T-cell (primary cell): ENCODE measurements at regions not wholly inside any gene's neighbourhood (a gene's known extent, or its start where the extent isn't known, plus 50 kb on each side); places are given as distances from the start of the nearest gene placed in this dataset.
"Not testable (repeated sequence)": the region's sequence is repeated elsewhere in the genome, so short reads cannot be mapped to it uniquely, and the experiment has no call there.

Source experiments
- ATAC-seq, 4 experiments: fragments of 200-7000 bp in 3 of 4; fragments of 150-1000 bp in 1 of 4; cut with Tn5 transposase; replicated peaks in 1 of 4; 1 replicate in 3 of 4; 2 replicates in 1 of 4; pipeline ENCODE4 v1.10.0; 2021; ENCODE audit warnings: moderate library complexity in 3 of 4, mild to moderate bottlenecking in 2 of 4, moderate number of reproducible peaks in 1 of 4
- CTCF ChIA-PET, 2 donors: fragments of 300-600 bp; sonication (Branson Sonifier 250); formaldehyde crosslinking; loops; one replicate each; lab custom pipeline; 2022; ENCODE audit warnings: antibody characterized with exemption in 2 of 2; lab: Charles Lee
- POLR2A ChIA-PET, 2 donors: fragments of 300-600 bp; sonication (Branson Sonifier 250); formaldehyde crosslinking; loops; one replicate each; lab custom pipeline; 2022; ENCODE audit warnings: antibody characterized with exemption in 2 of 2; lab: Charles Lee
- DNase-seq, 35 experiments: peaks; one replicate each; pipeline versions ENCODE4 v3.0.0 to v3.0.0-alpha.2; 2013 to 2023
- H3K27ac ChIP-seq: one replicate; pipeline ENCODE4 v1.5.1; 2013; ENCODE audit warnings: low read length
- H3K27me3 ChIP-seq, 2 experiments: replicated peaks in 1 of 2; 1 replicate in 1 of 2; 2 replicates in 1 of 2; pipeline versions ENCODE4 v1.6.1 to v1.7.0; 2013; ENCODE audit warnings: low read length in 1 of 2, mixed read lengths in 1 of 2; ENCODE audit not compliant: control insufficient read depth in 2 of 2, insufficient read depth in 2 of 2; ENCODE audit errors: extremely low read depth in 1 of 2
- H3K36me3 ChIP-seq, 2 donors: 1 replicate in 1 of 2; 2 replicates in 1 of 2; pipeline versions ENCODE4 v1.6.1 to v1.7.0; 2013; ENCODE audit warnings: low read length in 1 of 2; ENCODE audit not compliant: control insufficient read depth in 2 of 2, insufficient read depth in 1 of 2; ENCODE audit errors: extremely low read depth in 1 of 2
- H3K4me1 ChIP-seq, 2 experiments: 1 replicate in 1 of 2; 2 replicates in 1 of 2; pipeline versions ENCODE4 v1.6.1 to v1.7.0; 2013; ENCODE audit warnings: low read length in 2 of 2, mixed read lengths in 1 of 2; ENCODE audit not compliant: insufficient read depth in 2 of 2, control insufficient read depth in 1 of 2; ENCODE audit errors: extremely low read depth in 1 of 2
- H3K4me3 ChIP-seq, 2 donors: 1 replicate in 1 of 2; 2 replicates in 1 of 2; pipeline versions ENCODE4 v1.5.1 to v1.7.0; 2013; ENCODE audit warnings: mild to moderate bottlenecking in 2 of 2, low read length in 1 of 2, moderate library complexity in 1 of 2; ENCODE audit not compliant: control insufficient read depth in 1 of 2; ENCODE audit errors: extremely low read depth in 1 of 2
- H3K9me3 ChIP-seq: 2 replicates; pipeline ENCODE4 v1.7.0; 2013
- H3K27ac Mint-ChIP-seq, 2 donors: one replicate each; pipeline ENCODE4 v1.8.0; 2020 to 2021; ENCODE audit warnings: mild to moderate bottlenecking in 2 of 2, mixed read lengths in 2 of 2
- H3K27me3 Mint-ChIP-seq, 2 donors: one replicate each; pipeline ENCODE4 v1.8.0; 2021 to 2022; ENCODE audit warnings: mixed read lengths in 2 of 2
- H3K36me3 Mint-ChIP-seq: one replicate; pipeline ENCODE4 v1.8.0; 2021; ENCODE audit warnings: mixed read lengths
- H3K4me1 Mint-ChIP-seq, 3 donors: one replicate each; pipeline ENCODE4 v1.8.0; 2020 to 2022; ENCODE audit warnings: mixed read lengths in 3 of 3, mild to moderate bottlenecking in 1 of 3
- H3K4me3 Mint-ChIP-seq, 3 donors: one replicate each; pipeline ENCODE4 v1.8.0; 2020 to 2022; ENCODE audit warnings: mild to moderate bottlenecking in 3 of 3, mixed read lengths in 3 of 3, moderate library complexity in 3 of 3
- H3K9me3 Mint-ChIP-seq, 3 donors: one replicate each; pipeline ENCODE4 v1.8.0; 2020 to 2022; ENCODE audit warnings: mixed read lengths in 3 of 3
- WGBS: methylation state at CpG from one replicate; pipeline ENCODE4 v1.1.5; 2013; ENCODE audit warnings: missing lambda C conversion rate; ENCODE audit not compliant: insufficient coverage; 5-methylcytosine and 5-hydroxymethylcytosine counted together

GRCh38 chrX:28408017-28408723 is 179.1 kb upstream of the IL1RAPL1 start:
- H3K4me1 ChIP-seq: no peaks in the 10 kb centered on the region
- H3K27me3 ChIP-seq: no peaks in the 10 kb centered on the region
- Mint-ChIP-seq H3K36me3 (no peaks in the 10 kb centered on the region), H3K9me3 (peaks cover 6 to 7% (median 6%) of the 10 kb centered on the region in 3 donors), H3K27me3 (no peaks in the 10 kb centered on the region), H3K27ac (no peak overlapping the region), H3K4me1 (no peaks in the 10 kb centered on the region), H3K4me3 (no peak overlapping the region)
- ChIA-PET POLR2A (no interaction called here), CTCF (no interaction called here)
- ATAC-seq (no peak), DNase-seq (no peak)
- H3K27ac ChIP-seq: no peak overlapping the region
- H3K36me3 ChIP-seq: no peaks in the 10 kb centered on the region
- H3K4me3 ChIP-seq: no peak overlapping the region
- peaks cover 2% of the 10 kb centered on the region for H3K9me3 ChIP-seq

- Histone ChIP-seq H3K36me3 (no peaks in the 10 kb centered on the region), H3K4me1 (no peaks in the 10 kb centered on the region), H3K27ac (no peak overlapping the region), H3K9me3 (no peaks in the 10 kb centered on the region), H3K4me3 (no peak overlapping the region), H3K27me3 (no peaks in the 10 kb centered on the region)
- Mint-ChIP-seq H3K27me3 (no peaks in the 10 kb centered on the region), H3K9me3 (peaks cover 0 to 2% (median 0%) of the 10 kb centered on the region in 3 donors), H3K27ac (no peak overlapping the region), H3K4me3 (no peak overlapping the region), H3K4me1 (no peaks in the 10 kb centered on the region), H3K36me3 (no peaks in the 10 kb centered on the region)
- DNase-seq (no peak), ATAC-seq (no peak)
- CTCF ChIA-PET: no interaction called here
- POLR2A ChIA-PET: no interaction called here
- no CpG with 5 or more reads among the region's 2 CpGs for whole genome bisulfite sequencing
Observed at GRCh38 chrX:28398342-28398741, 188.9 kb upstream of the IL1RAPL1 start.

DNA sequence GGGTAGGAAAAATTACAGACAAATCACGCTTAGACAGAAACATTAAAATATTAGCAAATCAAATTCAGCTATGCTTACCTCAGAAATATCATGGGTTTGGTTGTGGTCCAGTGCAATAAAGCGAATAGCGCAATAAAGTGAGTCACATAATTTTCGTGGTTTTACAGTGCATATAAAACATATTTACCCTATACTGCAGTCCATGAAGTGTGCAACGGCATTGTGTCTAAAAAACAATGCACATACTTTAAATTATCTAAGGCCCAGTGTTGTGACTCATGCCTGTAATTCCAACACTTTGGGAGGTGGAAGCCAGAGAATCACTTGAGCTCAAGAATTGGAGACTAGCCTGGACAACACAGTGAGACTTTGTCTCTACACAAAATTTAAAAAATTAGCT is 195.7 kb upstream of the IL1RAPL1 start:
- no peaks in the 10 kb centered on the region for H3K36me3 ChIP-seq
- WGBS: no CpG with 5 or more reads among the region's 5 CpGs
- ChIA-PET POLR2A (no interaction called here), CTCF (no interaction called here)
- no peak overlapping the region for H3K27ac ChIP-seq
- no peaks in the 10 kb centered on the region for H3K27me3 Mint-ChIP-seq
- no peaks in the 10 kb centered on the region for H3K4me1 Mint-ChIP-seq
- no peak overlapping the region for H3K4me3 Mint-ChIP-seq
- no peaks in the 10 kb centered on the region for H3K9me3 ChIP-seq
- H3K4me3 ChIP-seq: no peak overlapping the region
- DNase-seq (no peak), ATAC-seq (no peak)
- H3K9me3 Mint-ChIP-seq: peaks cover 0 to 9% (median 0%) of the 10 kb centered on the region in 3 donors
- no peaks in the 10 kb centered on the region for H3K4me1 ChIP-seq
- H3K27ac Mint-ChIP-seq: no peak overlapping the region
- no peaks in the 10 kb centered on the region for H3K36me3 Mint-ChIP-seq
- no peaks in the 10 kb centered on the region for H3K27me3 ChIP-seq

DNA sequence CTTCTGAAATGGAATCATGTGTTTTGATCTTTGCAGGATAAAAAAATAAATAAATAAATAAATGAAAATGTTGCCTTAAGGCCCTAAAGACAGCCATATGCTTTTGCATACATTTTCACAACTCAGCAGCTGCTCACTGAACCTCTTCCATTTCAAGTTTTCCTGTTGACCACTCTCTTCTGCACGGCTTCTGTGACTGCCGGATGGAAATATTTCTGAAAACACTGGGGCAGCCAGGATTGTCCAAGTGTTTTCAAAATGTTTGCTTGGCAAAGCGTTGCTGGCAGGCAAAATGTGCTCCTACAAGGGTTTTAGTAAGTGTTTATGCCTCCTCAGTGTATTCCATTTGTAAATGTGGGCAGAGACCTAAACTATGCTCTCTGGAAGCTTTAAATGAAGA is 208.1 kb upstream of the IL1RAPL1 start:
- ChIA-PET CTCF (no interaction called here), POLR2A (no interaction called here)
- H3K4me3 Mint-ChIP-seq: no peak overlapping the region
- peaks cover 2 to 6% (median 5%) of the 10 kb centered on the region in 3 donors for H3K9me3 Mint-ChIP-seq
- no peaks in the 10 kb centered on the region for H3K4me1 Mint-ChIP-seq
- Histone ChIP-seq H3K4me1 (no peaks in the 10 kb centered on the region), H3K4me3 (no peak overlapping the region), H3K27ac (no peak overlapping the region), H3K36me3 (no peaks in the 10 kb centered on the region), H3K27me3 (no peaks in the 10 kb centered on the region), H3K9me3 (no peaks in the 10 kb centered on the region)
- no peaks in the 10 kb centered on the region for H3K36me3 Mint-ChIP-seq
- WGBS: no CpG with 5 or more reads among the region's 3 CpGs
- DNase-seq (no peak), ATAC-seq (no peak)
- H3K27ac Mint-ChIP-seq: no peak overlapping the region
- no peaks in the 10 kb centered on the region for H3K27me3 Mint-ChIP-seq

DNA sequence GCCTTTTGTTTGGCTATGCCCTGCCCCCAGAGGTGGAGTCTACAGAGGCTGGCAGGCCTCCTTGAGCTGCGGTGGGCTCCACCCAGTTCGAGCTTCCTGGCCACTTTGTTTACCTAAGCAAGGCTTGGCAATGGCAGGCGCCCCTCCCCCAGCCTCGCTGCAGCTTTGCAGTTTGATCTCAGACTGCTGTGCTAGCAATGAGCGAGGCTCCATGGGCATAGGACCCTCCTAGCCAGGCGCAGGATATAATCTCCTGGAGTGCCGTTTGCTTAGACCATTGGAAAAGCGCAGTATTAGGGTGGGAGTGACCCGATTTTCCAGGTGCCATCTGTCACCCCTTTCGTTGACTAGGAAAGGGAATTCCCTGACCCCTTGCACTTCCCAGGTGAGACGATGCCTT is 219.6 kb upstream of the IL1RAPL1 start:
- H3K36me3 ChIP-seq, ATAC-seq, DNase-seq, H3K4me3 ChIP-seq, H3K4me1 ChIP-seq, H3K27ac ChIP-seq, H3K27me3 Mint-ChIP-seq, H3K36me3 Mint-ChIP-seq, H3K27ac Mint-ChIP-seq, H3K4me1 Mint-ChIP-seq, CTCF ChIA-PET, POLR2A ChIA-PET, H3K4me3 Mint-ChIP-seq, H3K27me3 ChIP-seq, H3K9me3 ChIP-seq: not testable (repeated sequence)
- H3K9me3 Mint-ChIP-seq: peaks cover 4 to 27% (median 13%) of the 10 kb centered on the region in 3 donors
- 80% methylated on average over 3 of the region's 11 CpGs for WGBS

DNA sequence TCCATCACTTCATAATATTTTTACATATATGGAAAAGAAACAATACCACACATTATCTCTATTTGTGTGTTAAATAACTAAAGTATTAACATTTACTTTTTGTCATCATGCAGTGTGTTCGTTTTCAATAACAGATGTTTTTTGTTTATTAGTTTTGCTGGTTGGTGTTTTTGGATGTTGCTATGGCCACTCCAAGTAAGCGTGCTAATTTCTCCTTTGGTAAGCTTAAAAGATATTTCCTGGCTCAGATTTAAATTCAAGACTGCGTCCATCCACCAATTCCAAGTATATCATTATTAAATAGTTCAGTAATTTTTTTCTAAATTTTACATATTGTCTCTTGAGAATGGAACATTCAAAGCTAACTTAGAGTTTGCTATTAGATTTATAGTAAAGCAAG is 235.4 kb upstream of the IL1RAPL1 start:
- Histone ChIP-seq H3K9me3 (no peaks in the 10 kb centered on the region), H3K4me1 (no peaks in the 10 kb centered on the region), H3K27me3 (no peaks in the 10 kb centered on the region), H3K4me3 (no peak overlapping the region), H3K27ac (no peak overlapping the region), H3K36me3 (no peaks in the 10 kb centered on the region)
- Mint-ChIP-seq H3K36me3 (no peaks in the 10 kb centered on the region), H3K9me3 (peaks cover 0 to 6% (median 5%) of the 10 kb centered on the region in 3 donors), H3K4me3 (no peak overlapping the region), H3K27ac (no peak overlapping the region), H3K4me1 (no peaks in the 10 kb centered on the region), H3K27me3 (peaks cover 0 to 6% of the 10 kb centered on the region in 2 donors)
- WGBS: no CpG with 5 or more reads among the region's 3 CpGs
- ChIA-PET POLR2A (no interaction called here), CTCF (no interaction called here)
- no peak for DNase-seq
- ATAC-seq: no peak

GRCh38 chrX:28349888-28350287 is 237.4 kb upstream of the IL1RAPL1 start:
- H3K27me3 Mint-ChIP-seq: no peaks in the 10 kb centered on the region
- DNase-seq: no peak
- H3K9me3 Mint-ChIP-seq: peaks cover 0 to 3% (median 3%) of the 10 kb centered on the region in 3 donors
- no peaks in the 10 kb centered on the region for H3K4me1 Mint-ChIP-seq
- H3K27ac Mint-ChIP-seq: no peak overlapping the region
- H3K27me3 ChIP-seq: no peaks in the 10 kb centered on the region
- H3K9me3 ChIP-seq: no peaks in the 10 kb centered on the region
- H3K4me3 ChIP-seq: no peak overlapping the region
- H3K36me3 Mint-ChIP-seq: no peaks in the 10 kb centered on the region
- ATAC-seq: no peak
- H3K4me3 Mint-ChIP-seq: no peak overlapping the region
- POLR2A ChIA-PET: no interaction called here
- H3K27ac ChIP-seq: no peak overlapping the region
- no peaks in the 10 kb centered on the region for H3K4me1 ChIP-seq
- CTCF ChIA-PET: no interaction called here
- no peaks in the 10 kb centered on the region for H3K36me3 ChIP-seq
